Smooth muscle cell (in vitro differentiated cells): ENCODE measurements at regions not wholly inside any gene's neighbourhood (a gene's known extent, or its start where the extent isn't known, plus 50 kb on each side); places are given as distances from the start of the nearest gene placed in this dataset.

Experiments
- DNase-seq: peaks from one replicate; lab custom pipeline; 2025; ENCODE audit not compliant: unreplicated experiment; lab: John Stamatoyannopoulos, UW
- H2AFZ ChIP-seq: fragments of 200-600 bp; sonication (generic); 2 replicates; pipeline ENCODE4 v1.6.0; 2016; ENCODE audit warnings: antibody characterized with exemption, low read depth, mild to moderate bottlenecking
- H3F3A ChIP-seq: fragments of 200-600 bp; sonication (generic); 2 replicates; pipeline ENCODE4 v1.6.0; 2017; ENCODE audit warnings: antibody characterized with exemption, low read depth
- H3K27ac ChIP-seq: fragments of 200-600 bp; sonication (generic); 2 replicates; pipeline ENCODE4 v1.5.1; 2016; ENCODE audit warnings: low read depth, mild to moderate bottlenecking
- H3K27me3 ChIP-seq: fragments of 200-600 bp; sonication (generic); 2 replicates; pipeline ENCODE4 v1.6.1; 2016; ENCODE audit warnings: low read depth, mild to moderate bottlenecking
- H3K36me3 ChIP-seq: fragments of 200-600 bp; sonication (generic); 2 replicates; pipeline ENCODE4 v1.5.1; 2016; ENCODE audit warnings: low read depth
- H3K4me1 ChIP-seq: fragments of 200-600 bp; sonication (generic); 2 replicates; pipeline ENCODE4 v1.5.1; 2016; ENCODE audit warnings: low read depth
- H3K4me2 ChIP-seq: fragments of 200-600 bp; sonication (generic); 2 replicates; pipeline ENCODE4 v1.6.0; 2016; ENCODE audit warnings: mild to moderate bottlenecking
- H3K4me3 ChIP-seq: fragments of 200-600 bp; sonication (generic); 2 replicates; pipeline ENCODE4 v1.5.1; 2016; ENCODE audit warnings: mild to moderate bottlenecking
- H3K79me2 ChIP-seq: fragments of 200-600 bp; sonication (generic); 2 replicates; pipeline ENCODE4 v1.6.0; 2016; ENCODE audit warnings: low read depth, mild to moderate bottlenecking
- H3K9ac ChIP-seq: fragments of 200-600 bp; sonication (generic); 2 replicates; pipeline ENCODE4 v1.6.0; 2016; ENCODE audit warnings: low read depth
- H3K9me3 ChIP-seq: fragments of 200-600 bp; sonication (generic); replicated peaks from 2 replicates; pipeline ENCODE4 v1.5.1; 2016; ENCODE audit warnings: low read depth
- H4K20me1 ChIP-seq: fragments of 200-600 bp; sonication (generic); 2 replicates; pipeline ENCODE4 v1.6.0; 2016; ENCODE audit warnings: low read depth
- WGBS: methylation state at CpG from one replicate; pipeline ENCODE4 v1.1.7; 2016; ENCODE audit warnings: low lambda C conversion rate; 5-methylcytosine and 5-hydroxymethylcytosine counted together
- TF ChIP-seq, protein P1 (sequence below): fragments of 200-600 bp; sonication (generic); IDR thresholded peaks from 2 replicates; pipeline ENCODE4 v1.5.1; 2017; ENCODE audit warnings: borderline replicate concordance, mild to moderate bottlenecking, antibody characterized with exemption; ENCODE audit not compliant: insufficient read depth, poor library complexity, severe bottlenecking

DNA sequence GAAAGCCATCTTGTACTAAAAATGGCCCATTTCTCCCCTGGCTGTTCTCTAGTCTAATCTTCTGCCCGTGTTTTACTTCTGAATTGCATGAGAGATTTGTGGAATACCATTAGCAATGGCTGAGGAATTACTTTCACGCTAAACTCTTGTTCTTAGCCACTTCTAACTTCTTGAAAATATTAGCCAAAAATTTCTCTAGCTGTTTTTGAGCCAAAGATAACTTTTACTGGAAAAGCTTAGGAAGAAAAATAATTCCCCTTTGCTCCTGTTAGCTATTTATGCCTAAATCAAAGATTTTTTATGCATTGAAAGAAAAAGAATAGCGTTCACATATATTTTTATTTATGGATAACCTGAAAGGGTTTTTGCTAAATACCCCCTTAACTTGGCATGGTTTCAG lies 287.8 kb downstream of the MTRR start:
- H4K20me1 ChIP-seq = no peaks in the 10 kb centered on the region
- H3F3A ChIP-seq = no peaks in the 10 kb centered on the region
- H3K27ac ChIP-seq = no peak overlapping the region
- TF ChIP-seq, protein P1, sequence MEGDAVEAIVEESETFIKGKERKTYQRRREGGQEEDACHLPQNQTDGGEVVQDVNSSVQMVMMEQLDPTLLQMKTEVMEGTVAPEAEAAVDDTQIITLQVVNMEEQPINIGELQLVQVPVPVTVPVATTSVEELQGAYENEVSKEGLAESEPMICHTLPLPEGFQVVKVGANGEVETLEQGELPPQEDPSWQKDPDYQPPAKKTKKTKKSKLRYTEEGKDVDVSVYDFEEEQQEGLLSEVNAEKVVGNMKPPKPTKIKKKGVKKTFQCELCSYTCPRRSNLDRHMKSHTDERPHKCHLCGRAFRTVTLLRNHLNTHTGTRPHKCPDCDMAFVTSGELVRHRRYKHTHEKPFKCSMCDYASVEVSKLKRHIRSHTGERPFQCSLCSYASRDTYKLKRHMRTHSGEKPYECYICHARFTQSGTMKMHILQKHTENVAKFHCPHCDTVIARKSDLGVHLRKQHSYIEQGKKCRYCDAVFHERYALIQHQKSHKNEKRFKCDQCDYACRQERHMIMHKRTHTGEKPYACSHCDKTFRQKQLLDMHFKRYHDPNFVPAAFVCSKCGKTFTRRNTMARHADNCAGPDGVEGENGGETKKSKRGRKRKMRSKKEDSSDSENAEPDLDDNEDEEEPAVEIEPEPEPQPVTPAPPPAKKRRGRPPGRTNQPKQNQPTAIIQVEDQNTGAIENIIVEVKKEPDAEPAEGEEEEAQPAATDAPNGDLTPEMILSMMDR = no peak
- H3K79me2 ChIP-seq = no peaks in the 10 kb centered on the region
- no peak overlapping the region for H3K4me3 ChIP-seq
- no peaks in the 10 kb centered on the region for H3K4me1 ChIP-seq
- H3K9ac ChIP-seq = no peak overlapping the region
- no peak overlapping the region for H3K4me2 ChIP-seq
- 73% methylated on average over 3 of the region's 3 CpGs for WGBS
- H3K36me3 ChIP-seq = no peaks in the 10 kb centered on the region
- H3K9me3 ChIP-seq = no peaks in the 10 kb centered on the region
- no peak overlapping the region for H2AFZ ChIP-seq
- no peak for DNase-seq
- no peaks in the 10 kb centered on the region for H3K27me3 ChIP-seq

GRCh38 chr5:8157320-8157822 lies 288.4 kb downstream of the MTRR start:
- Histone ChIP-seq H3F3A (no peaks in the 10 kb centered on the region), H3K36me3 (no peaks in the 10 kb centered on the region), H3K27me3 (no peaks in the 10 kb centered on the region), H2AFZ (no peak overlapping the region), H4K20me1 (no peaks in the 10 kb centered on the region), H3K9me3 (no peaks in the 10 kb centered on the region), H3K4me2 (no peak overlapping the region), H3K79me2 (no peaks in the 10 kb centered on the region), H3K4me3 (no peak overlapping the region), H3K4me1 (no peaks in the 10 kb centered on the region), H3K27ac (no peak overlapping the region), H3K9ac (no peak overlapping the region)
- WGBS = 85% methylated on average over 7 of the region's 7 CpGs
- TF ChIP-seq, protein P1 = no peak
- no peak for DNase-seq

GRCh38 chr5:8176101-8176693 lies 307.2 kb downstream of the MTRR start:
- no peak overlapping the region for H3K4me3 ChIP-seq
- 48% methylated on average over 5 of the region's 5 CpGs for WGBS
- no peaks in the 10 kb centered on the region for H3K27me3 ChIP-seq
- no peaks in the 10 kb centered on the region for H3K79me2 ChIP-seq
- TF ChIP-seq, protein P1 = no peak
- no peak overlapping the region for H3K27ac ChIP-seq
- H4K20me1 ChIP-seq = no peaks in the 10 kb centered on the region
- H3K9me3 ChIP-seq = no peaks in the 10 kb centered on the region
- H3K9ac ChIP-seq = no peak overlapping the region
- H3F3A ChIP-seq = no peaks in the 10 kb centered on the region
- H3K36me3 ChIP-seq = no peaks in the 10 kb centered on the region
- H2AFZ ChIP-seq = no peak overlapping the region
- no peak for DNase-seq
- H3K4me1 ChIP-seq = no peaks in the 10 kb centered on the region
- no peak overlapping the region for H3K4me2 ChIP-seq

- H3K36me3 ChIP-seq = no peaks in the 10 kb centered on the region
- no peak overlapping the region for H3K27ac ChIP-seq
- DNase-seq = no peak
- no peaks in the 10 kb centered on the region for H3K79me2 ChIP-seq
- TF ChIP-seq, protein P1 = peak; percentile 76
- no peaks in the 10 kb centered on the region for H3K27me3 ChIP-seq
- no peak overlapping the region for H3K9ac ChIP-seq
- WGBS = 14% methylated on average over 5 of the region's 5 CpGs
- no peak overlapping the region for H3K4me3 ChIP-seq
- H3K4me1 ChIP-seq = no peaks in the 10 kb centered on the region
- H4K20me1 ChIP-seq = no peaks in the 10 kb centered on the region
- H3K4me2 ChIP-seq = no peak overlapping the region
- H3K9me3 ChIP-seq = no peaks in the 10 kb centered on the region
- H2AFZ ChIP-seq = no peak overlapping the region
- no peaks in the 10 kb centered on the region for H3F3A ChIP-seq
Measured at GRCh38 chr5:8184455-8185063, 315.6 kb downstream of the MTRR start.
